Renal cortical epithelial cell (primary cell): ENCODE measurements at regions not wholly inside any gene's neighbourhood (a gene's known extent, or its start where the extent isn't known, plus 50 kb on each side); places are given as distances from the start of the nearest gene placed in this dataset.

ENCODE experiments used
- DNase-seq: peaks from one replicate; pipeline ENCODE4 v3.0.0-alpha.2; 2011; ENCODE audit warnings: low read depth

DNA sequence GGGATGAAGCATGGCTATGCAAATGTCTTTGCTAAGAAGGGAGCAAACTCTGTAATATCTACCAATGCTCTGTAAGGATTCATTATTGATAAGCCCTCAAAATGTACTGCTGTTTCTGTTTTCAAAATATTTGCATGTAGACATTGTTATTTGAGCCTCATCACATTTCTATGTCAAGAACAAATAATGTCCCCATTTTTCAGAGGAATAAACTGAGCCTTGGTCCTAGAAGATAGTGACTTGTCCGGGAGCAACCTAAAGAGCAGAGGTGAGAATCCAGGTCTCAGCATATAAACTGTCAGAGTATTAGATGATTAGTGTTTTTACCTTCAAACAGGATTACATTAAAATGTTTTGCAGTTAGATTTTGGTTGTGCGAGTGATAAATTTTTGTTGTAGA lies 125.5 kb upstream of the SRRM4 start:
- DNase-seq, result no peak

GRCh38 chr12:118866346-118866745 lies 115.0 kb upstream of the SRRM4 start:
- no peak for DNase-seq

DNA sequence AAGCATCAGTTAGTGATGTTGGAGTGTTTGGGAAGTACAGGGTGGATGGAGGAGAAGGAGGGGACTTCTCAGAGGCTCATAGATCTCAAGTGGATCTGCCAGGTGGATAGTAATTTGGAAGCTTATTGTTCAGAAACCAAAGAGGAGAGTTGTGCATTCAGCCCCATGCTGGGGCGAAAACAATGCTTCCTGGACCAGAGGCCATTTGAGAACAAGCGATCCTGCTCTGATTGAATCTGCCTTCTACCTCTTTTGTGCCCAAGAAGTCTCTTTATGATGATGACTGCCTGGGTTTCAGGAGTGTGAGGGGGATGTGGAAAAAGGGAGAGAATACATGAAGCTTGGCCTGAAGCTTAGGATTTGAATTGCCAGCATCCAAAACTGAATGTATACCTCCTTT lies 110.8 kb upstream of the SRRM4 start:
- DNase-seq, result no peak

DNA sequence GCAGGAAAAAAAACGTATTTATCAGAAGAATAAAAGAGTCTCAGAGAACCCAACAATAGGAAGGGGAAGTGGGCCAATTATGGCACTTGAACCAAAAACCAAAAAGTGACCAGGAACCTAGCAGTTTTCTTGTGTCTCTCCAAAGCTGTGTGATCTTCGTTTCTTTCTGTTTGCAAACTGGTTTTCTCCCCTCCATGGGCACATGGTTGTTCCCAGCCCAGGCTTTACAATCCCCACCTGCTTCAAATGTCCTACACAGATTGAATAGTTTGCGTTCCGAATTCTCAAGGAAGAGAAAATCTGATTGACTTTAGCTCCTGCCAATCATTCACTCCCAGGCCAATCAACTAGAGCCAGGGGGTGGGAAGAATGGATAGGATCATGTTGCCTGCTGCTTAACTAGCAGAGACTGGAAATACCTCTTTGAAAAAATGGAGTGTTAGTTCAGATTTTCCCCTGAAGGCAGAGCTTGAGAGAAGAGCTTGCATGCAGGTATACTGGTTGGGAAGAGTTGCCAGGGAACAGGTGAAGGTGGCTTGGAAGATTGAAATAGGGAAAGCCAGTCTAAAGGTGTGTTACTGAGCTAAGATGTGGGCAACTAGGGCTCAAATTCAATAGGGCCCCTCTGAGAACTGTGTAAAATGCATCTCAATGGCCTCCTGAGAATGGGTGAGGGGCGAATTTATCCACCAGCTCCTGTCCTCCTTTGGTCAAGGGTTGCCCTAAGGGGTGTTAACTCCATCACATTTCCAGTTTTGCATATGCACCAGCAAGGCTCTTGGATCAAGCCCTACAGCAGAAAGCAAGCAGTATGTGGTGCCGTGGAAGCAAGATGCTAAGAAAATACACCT lies 106.4 kb upstream of the SRRM4 start:
- no peak for DNase-seq

DNA sequence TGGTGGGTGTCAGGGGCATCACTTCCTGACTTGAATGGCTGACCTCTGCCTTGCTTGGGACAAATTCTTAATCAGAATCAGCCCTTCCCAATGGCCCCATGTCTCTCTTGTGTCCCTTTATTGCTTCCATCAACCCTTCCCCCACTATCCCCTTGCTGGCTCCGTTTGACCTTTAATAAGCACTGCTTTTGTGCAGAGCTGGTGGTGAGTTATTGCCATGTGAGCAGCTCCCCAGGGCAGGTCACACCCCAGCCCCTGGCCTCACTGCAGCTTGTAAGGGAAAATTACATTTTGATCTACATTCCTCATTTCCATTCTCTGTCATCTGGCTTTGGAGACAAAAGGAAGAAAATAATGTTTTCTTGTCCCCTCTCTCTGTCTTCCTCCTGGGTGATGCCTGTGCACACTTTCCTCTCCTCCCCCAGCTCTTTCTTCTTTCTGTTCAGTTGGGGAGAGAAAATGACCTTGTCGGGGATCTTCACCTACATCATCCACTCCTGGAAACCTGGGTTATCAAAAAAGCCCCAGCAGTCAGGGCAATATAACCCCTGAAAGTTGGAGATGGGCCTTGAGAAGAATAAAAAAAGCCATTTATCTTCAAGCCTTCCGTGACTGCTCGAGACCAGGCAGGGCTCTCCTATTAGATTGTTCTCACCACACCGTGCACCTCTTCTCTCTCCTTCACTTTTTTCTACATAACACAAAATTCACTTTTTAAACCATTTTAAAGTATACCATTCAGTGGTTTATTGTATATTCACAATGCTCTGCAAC lies 100.4 kb upstream of the SRRM4 start:
- no peak for DNase-seq

- DNase-seq, result no peak
Measured at GRCh38 chr12:118884226-118884625, 97.1 kb upstream of the SRRM4 start.

- no peak for DNase-seq
Measured at GRCh38 chr12:118900993-118901392, 80.3 kb upstream of the SRRM4 start.

GRCh38 chr12:118908811-118909210 lies 72.5 kb upstream of the SRRM4 start:
- DNase-seq, result no peak

DNA sequence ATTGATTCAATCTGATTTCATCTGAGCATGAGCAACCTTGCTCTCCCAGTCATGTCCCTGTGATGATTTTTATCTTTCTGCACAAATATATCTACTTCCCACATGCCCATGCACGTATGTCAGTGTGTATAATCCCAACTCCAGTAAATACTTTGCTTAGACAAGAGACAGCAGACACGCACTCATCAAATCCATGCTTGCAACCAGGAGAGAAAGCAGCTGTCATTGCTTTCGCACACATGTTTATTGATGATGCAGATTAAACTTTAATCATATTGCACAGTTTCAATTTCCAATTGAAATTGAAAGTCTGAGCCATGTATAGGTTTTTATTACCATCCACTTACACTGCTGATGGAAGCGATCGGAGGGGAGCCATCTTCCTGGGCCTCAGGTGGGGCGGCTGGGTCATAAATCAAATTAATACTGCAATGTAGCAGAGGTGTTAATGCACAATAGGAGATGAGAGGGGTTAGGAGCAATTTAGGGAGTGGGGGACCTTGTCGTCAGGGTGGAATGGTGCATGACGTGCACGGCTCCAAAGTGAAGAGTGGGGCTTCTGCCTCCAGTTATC lies 68.6 kb upstream of the SRRM4 start:
- no peak for DNase-seq

DNA sequence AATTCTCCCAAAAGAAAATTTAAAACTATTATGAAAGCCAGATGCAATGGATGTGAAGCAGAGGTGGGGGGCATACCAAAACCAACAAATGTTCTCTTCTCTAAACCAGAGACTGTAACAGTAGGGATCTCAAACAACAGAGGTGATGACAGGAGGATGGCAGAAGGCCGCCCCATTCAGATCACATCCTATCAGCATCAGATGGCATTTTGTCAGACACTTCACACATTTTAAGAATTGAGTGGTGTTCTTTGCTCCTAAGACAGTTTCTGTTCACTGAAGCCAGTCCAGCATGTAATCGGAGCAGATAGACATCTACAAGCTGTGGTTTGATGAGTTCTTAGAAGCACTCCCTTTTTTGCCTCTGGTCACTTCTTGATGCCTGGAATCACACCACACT lies 59.6 kb upstream of the SRRM4 start:
- no peak for DNase-seq

- no peak for DNase-seq
Measured at GRCh38 chr12:118922405-118922804, 58.9 kb upstream of the SRRM4 start.

- no peak for DNase-seq
Measured at GRCh38 chr12:118925407-118925806, 55.9 kb upstream of the SRRM4 start.

DNA sequence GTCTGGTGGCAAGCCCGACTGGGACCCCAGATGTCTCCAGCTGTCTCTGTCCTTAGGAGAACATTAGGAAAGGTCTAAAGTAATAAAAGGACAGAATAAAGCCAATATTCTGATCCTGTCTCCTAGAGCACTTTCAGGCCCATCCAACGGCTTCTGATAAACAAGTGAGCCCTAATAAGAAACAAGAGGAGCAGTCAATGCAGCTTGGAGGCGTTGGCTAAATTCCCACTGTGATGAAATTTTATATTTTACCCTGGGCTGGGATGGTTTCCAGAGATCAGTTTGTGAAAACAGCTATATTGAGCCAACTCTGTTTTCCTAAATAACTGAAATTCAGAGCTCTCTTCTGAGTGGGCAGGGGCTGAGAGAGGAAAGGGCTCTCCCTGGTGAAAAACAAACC lies 55.5 kb upstream of the SRRM4 start:
- no peak for DNase-seq
